ENCODE measurements at regions not wholly inside any gene's neighbourhood (a gene's known extent, or its start where the extent isn't known, plus 50 kb on each side); places are given as distances from the start of the nearest gene placed in this dataset.

DNA sequence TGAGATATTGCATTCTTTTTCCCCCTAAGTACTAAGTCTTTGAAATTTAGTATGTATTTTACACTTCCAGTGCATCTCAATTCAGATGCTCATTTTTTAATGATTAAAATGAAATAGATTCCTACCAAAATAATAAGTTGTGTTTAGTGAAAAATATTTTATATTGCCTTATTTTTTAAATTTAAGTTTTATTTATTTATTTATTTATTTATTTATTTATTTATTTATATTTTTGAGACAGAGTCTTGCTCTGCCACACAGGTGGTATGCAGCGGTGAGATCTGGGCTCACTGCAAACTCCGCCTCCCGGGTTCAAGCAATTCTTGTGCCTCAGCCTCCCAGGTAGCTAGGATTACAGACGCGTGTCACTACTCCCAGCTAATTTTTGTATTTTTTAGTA is 95.5 kb downstream of the RPS24 start:
- no peak for TF ChIP-seq ZFX (IDR thresholded peaks at IDR 0.05; ENCODE audit: borderline replicate concordance)
- TF ChIP-seq, protein P1, sequence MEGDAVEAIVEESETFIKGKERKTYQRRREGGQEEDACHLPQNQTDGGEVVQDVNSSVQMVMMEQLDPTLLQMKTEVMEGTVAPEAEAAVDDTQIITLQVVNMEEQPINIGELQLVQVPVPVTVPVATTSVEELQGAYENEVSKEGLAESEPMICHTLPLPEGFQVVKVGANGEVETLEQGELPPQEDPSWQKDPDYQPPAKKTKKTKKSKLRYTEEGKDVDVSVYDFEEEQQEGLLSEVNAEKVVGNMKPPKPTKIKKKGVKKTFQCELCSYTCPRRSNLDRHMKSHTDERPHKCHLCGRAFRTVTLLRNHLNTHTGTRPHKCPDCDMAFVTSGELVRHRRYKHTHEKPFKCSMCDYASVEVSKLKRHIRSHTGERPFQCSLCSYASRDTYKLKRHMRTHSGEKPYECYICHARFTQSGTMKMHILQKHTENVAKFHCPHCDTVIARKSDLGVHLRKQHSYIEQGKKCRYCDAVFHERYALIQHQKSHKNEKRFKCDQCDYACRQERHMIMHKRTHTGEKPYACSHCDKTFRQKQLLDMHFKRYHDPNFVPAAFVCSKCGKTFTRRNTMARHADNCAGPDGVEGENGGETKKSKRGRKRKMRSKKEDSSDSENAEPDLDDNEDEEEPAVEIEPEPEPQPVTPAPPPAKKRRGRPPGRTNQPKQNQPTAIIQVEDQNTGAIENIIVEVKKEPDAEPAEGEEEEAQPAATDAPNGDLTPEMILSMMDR (IDR thresholded peaks at IDR 0.05), result no peak
- no peak overlapping the region for H3K27ac ChIP-seq

DNA sequence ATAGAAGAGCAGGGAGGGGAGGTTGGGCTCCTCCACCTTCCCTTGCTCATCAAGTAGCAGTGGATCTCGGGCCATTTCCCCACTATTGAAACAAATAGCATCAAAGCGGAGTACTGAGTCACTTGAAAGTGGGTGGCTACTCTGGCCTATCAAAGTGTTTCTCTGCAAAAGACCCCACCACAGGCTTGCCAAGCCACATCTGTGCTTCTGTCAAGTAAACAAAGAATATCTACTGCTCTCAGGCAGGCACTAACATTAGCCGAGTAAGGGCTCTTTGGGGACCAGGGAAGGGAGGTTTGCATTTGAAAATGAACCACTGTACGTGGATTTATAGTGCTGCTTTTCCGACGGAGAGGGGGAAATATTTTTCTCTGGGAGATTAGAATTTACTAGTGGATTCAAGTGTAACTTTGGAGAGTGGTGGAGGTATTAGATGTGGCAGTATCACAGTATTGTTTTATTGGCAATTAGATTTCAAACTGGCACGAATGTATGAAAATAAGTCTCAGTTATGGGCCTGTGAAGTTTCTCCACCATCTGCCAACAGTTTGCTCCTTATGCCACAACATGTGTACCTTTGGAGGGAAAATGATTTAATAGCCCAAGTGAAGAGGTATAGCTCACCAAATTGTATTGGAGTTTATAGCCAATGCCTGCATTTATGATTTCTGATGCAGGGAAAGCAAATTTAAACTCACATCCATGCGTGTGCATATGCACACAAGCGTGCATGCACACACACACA is 97.5 kb downstream of the RPS24 start:
- TF ChIP-seq ZFX (IDR thresholded peaks at IDR 0.05; ENCODE audit: borderline replicate concordance), result no peak
- TF ChIP-seq, protein P1 (IDR thresholded peaks at IDR 0.05), result no peak
- no peak overlapping the region for H3K27ac ChIP-seq

DNA sequence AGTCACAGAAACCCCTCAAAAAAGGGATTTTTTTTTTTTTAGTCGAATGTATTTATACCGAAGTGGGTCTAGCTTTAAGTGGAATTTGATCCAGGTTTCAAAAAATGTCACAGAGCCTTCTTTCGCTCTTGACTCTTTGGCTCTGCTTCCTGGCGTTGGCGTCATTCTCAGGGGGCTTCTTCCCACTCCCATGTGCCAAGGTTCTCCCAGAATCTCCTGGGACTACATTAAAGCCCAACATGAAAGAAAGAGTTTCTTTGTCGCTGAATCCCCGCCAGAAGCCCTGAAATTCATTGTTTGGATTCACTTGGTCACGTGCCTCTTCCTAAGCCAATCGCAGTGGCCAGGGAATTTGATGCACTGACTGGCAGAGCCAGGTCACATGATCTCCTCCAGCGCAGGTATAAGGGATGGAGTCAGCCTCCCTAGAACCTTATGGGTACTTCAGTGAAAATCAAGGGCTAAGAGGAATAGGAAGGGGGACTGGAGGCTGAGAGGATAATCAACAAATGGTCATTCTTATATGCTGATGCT is 101.2 kb downstream of the RPS24 start:
- TF ChIP-seq, protein P1 (IDR thresholded peaks at IDR 0.05), result no peak
- TF ChIP-seq ZFX (IDR thresholded peaks at IDR 0.05; ENCODE audit: borderline replicate concordance), result no peak
- H3K27ac ChIP-seq, result no peak overlapping the region

DNA sequence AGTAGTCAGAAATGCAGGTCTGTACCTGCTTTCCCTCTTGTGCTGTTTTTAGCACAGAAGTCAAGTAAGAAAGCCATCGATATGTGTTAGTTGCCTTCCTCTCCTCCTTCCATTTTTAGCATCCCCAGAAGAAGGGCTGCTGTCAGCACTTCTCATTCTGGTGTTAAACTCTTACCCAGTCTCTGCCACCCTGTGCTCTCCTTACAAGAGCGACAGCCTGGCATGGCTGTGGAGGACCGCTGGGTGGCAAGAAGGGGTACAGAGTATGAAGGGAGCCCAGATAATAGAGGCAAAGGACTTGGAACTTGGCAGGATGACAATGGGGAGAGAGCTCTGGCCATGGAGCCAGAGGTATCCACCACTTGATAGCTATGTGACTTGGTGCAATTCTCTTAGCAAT is 103.5 kb downstream of the RPS24 start:
- TF ChIP-seq ZFX (IDR thresholded peaks at IDR 0.05; ENCODE audit: borderline replicate concordance), result no peak
- TF ChIP-seq, protein P1 (IDR thresholded peaks at IDR 0.05), result no peak
- no peak overlapping the region for H3K27ac ChIP-seq

DNA sequence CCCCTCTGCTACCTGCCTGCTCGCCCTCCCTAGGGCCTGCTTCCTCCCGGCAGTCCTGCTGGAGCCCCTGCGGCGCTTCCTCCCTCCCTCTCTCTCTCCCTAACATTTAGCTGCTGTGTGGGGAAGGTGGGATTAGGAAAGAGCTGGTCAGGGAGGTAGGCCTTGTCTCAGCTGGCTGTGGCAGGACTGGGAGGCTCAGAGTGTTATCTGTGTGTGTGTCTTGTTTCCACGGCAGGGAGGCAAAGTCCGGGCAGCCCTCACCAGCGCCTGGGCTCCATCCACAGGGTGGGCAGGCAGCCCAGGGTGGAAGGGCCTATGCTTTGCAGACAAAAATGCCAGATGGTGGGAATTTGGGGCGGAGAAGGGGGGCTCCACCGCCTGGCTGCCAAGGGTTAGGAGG is 105.7 kb downstream of the RPS24 start:
- TF ChIP-seq, protein P1 (IDR thresholded peaks at IDR 0.05), result no peak
- no peak for TF ChIP-seq ZFX (IDR thresholded peaks at IDR 0.05; ENCODE audit: borderline replicate concordance)
- H3K27ac ChIP-seq, result no peak overlapping the region

DNA sequence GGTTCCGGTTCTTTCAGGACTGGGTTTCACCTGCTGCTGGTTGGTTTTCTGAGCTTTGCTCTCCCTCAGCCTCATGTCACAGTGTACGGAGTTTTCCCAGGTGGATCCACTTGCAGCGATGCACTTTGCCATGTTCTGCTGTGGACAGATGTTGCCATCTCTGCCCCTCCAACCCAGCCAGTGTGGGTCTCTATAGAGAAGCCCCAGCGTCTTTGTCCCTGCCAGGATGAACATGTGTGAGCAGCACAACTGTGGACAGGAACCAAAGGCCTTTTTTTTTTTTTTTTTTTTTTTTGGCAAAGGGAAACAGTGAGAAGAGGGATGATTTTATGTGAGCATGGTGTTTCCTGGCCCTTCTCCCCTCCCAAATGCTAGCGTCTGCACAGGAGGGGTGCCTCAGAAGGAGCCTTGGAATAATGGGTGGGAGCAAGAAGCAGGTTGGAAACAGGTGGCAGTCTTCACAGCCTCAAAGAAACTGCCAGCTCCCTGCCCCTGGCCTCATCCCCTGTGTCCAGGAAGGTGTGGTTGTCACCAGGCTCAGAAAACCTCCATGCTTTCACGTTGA is 106.5 kb downstream of the RPS24 start:
- H3K27ac ChIP-seq, result no peak overlapping the region
- no peak for TF ChIP-seq ZFX (IDR thresholded peaks at IDR 0.05; ENCODE audit: borderline replicate concordance)
- TF ChIP-seq, protein P1 (IDR thresholded peaks at IDR 0.05), result no peak

DNA sequence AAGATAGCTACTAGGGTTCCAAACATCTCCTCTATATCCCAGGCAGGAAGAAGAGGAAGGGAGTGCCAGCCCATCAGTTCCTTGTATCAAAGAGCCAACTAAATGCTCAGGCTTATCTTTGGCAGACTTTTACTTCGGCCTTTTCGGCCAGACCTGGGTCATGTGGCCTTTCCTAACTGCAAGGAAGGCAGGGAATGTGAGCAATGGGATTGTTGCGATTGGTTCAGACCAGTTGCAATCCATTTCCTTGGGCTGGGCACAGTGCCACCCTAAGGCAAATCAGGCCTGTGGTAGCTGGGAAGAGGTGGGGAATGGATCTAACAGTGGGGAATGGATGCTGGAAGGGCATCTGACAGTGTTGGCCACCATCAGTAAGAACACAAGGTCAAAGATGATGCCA is 109.9 kb downstream of the RPS24 start:
- no peak for TF ChIP-seq ZFX (IDR thresholded peaks at IDR 0.05; ENCODE audit: borderline replicate concordance)
- TF ChIP-seq, protein P1 (IDR thresholded peaks at IDR 0.05), result no peak
- H3K27ac ChIP-seq, result no peak overlapping the region

Data from 22Rv1 (cell line).